ENCODE measurements at regions not wholly inside any gene's neighbourhood (a gene's known extent, or its start where the extent isn't known, plus 50 kb on each side); places are given as distances from the start of the nearest gene placed in this dataset.

DNA sequence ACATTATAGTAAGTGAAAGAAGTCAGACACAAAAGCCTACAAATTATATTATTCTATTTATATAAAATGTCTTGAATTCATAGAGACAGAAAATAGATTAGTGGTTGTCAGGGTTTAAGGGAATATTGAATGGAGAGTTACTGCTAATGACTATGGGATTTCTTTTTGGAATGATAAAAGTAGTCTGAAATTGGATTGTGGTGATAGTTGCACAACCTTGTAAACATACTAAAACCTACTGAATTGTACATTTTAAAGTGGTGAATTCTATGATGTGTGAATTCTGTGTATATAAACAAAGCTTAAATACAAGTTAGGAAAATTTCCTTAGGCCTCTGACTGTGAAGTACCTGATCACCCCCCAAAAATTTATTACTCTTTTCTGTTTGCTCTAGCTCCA, 343.1 kb downstream of the TFAP2B start:
- H4K20me1 ChIP-seq (ENCODE audit: insufficient read depth): no peaks in the 10 kb centered on the region
- no peak overlapping the region for H3K4me2 ChIP-seq (ENCODE audit: low read length)
- H3K79me2 ChIP-seq (replicated peaks; ENCODE audit: insufficient read depth, low read length): no peaks in the 10 kb centered on the region
- no peak overlapping the region for H3K9ac ChIP-seq (ENCODE audit: low read length)
- no peaks in the 10 kb centered on the region for H3K9me3 ChIP-seq (ENCODE audit: low read length)
- no peak overlapping the region for H2AFZ ChIP-seq (ENCODE audit: low read depth, low read length)
- no peaks in the 10 kb centered on the region for H3K9me2 ChIP-seq (ENCODE audit: insufficient read depth, low read length)
- no peak overlapping the region for H3K27ac ChIP-seq (ENCODE audit: low read length)
- H3K27me3 ChIP-seq (ENCODE audit: insufficient read depth, low read depth, low read length): no peaks in the 10 kb centered on the region
- no peaks in the 10 kb centered on the region for H3K36me3 ChIP-seq (ENCODE audit: insufficient read depth, low read length)
- H3K4me3 ChIP-seq (ENCODE audit: low read length): no peak overlapping the region
- TF ChIP-seq TAF1 (IDR thresholded peaks at IDR 0.05; ENCODE audit: low read depth): no peak
- no peak for TF ChIP-seq EP300 (conservative IDR thresholded peaks at IDR 0.05; ENCODE audit: poor library complexity, severe bottlenecking)
- TF ChIP-seq, protein P1, sequence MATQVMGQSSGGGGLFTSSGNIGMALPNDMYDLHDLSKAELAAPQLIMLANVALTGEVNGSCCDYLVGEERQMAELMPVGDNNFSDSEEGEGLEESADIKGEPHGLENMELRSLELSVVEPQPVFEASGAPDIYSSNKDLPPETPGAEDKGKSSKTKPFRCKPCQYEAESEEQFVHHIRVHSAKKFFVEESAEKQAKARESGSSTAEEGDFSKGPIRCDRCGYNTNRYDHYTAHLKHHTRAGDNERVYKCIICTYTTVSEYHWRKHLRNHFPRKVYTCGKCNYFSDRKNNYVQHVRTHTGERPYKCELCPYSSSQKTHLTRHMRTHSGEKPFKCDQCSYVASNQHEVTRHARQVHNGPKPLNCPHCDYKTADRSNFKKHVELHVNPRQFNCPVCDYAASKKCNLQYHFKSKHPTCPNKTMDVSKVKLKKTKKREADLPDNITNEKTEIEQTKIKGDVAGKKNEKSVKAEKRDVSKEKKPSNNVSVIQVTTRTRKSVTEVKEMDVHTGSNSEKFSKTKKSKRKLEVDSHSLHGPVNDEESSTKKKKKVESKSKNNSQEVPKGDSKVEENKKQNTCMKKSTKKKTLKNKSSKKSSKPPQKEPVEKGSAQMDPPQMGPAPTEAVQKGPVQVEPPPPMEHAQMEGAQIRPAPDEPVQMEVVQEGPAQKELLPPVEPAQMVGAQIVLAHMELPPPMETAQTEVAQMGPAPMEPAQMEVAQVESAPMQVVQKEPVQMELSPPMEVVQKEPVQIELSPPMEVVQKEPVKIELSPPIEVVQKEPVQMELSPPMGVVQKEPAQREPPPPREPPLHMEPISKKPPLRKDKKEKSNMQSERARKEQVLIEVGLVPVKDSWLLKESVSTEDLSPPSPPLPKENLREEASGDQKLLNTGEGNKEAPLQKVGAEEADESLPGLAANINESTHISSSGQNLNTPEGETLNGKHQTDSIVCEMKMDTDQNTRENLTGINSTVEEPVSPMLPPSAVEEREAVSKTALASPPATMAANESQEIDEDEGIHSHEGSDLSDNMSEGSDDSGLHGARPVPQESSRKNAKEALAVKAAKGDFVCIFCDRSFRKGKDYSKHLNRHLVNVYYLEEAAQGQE (IDR thresholded peaks at IDR 0.05; ENCODE audit: borderline replicate concordance): no peak
- no peak for TF ChIP-seq RAD21 (conservative IDR thresholded peaks at IDR 0.05)
- TF ChIP-seq, protein P2, sequence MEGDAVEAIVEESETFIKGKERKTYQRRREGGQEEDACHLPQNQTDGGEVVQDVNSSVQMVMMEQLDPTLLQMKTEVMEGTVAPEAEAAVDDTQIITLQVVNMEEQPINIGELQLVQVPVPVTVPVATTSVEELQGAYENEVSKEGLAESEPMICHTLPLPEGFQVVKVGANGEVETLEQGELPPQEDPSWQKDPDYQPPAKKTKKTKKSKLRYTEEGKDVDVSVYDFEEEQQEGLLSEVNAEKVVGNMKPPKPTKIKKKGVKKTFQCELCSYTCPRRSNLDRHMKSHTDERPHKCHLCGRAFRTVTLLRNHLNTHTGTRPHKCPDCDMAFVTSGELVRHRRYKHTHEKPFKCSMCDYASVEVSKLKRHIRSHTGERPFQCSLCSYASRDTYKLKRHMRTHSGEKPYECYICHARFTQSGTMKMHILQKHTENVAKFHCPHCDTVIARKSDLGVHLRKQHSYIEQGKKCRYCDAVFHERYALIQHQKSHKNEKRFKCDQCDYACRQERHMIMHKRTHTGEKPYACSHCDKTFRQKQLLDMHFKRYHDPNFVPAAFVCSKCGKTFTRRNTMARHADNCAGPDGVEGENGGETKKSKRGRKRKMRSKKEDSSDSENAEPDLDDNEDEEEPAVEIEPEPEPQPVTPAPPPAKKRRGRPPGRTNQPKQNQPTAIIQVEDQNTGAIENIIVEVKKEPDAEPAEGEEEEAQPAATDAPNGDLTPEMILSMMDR (IDR thresholded peaks at IDR 0.05; ENCODE audit: poor library complexity, severe bottlenecking): no peak
- no peak for TF ChIP-seq EZH2 (IDR thresholded peaks at IDR 0.05; ENCODE audit: borderline replicate concordance, insufficient read depth, low read length, poor library complexity, severe bottlenecking)
- TF ChIP-seq POLR2AphosphoS5 (IDR thresholded peaks at IDR 0.05): no peak
- no peak for TF ChIP-seq MXI1 (conservative IDR thresholded peaks at IDR 0.05; ENCODE audit: poor library complexity, severe bottlenecking)
- no peak for TF ChIP-seq SMC3 (conservative IDR thresholded peaks at IDR 0.05; ENCODE audit: poor library complexity)
- no peaks in the 10 kb centered on the region for H3F3A ChIP-seq (ENCODE audit: insufficient read depth, low read length, poor library complexity, severe bottlenecking)

DNA sequence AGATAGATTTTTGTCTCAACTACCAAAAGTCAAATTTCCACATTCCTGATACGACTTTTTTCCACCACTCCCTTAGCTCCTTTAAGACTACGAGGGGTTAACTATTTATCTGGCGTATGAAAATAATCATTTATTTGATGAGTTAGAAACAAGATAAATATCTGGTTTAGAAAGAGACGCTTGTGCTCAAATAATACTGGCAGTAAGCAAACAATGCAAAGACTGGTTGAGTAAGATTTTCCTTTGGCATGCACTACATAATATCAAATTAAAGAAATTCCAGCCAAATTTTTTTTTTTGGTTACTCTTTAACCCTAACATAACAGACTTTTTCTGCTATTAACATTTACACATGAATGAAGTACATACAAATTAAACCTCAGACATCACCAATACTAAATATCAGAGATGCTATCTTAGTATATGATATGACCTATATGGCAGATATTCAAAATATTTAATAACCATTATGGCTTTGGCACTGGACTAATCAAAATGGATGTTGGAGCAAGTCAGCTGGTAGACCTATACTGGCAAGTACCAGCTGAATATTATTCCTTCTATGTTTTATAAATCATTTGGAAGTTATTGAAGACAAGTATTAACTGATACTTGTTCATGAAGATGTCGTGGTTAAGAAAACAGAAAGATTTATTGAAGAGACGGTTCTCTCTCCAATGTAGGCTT, 345.3 kb downstream of the TFAP2B start:
- H3K27ac ChIP-seq (ENCODE audit: low read length): no peak overlapping the region
- H3K79me2 ChIP-seq (replicated peaks; ENCODE audit: insufficient read depth, low read length): no peaks in the 10 kb centered on the region
- H3K9me2 ChIP-seq (ENCODE audit: insufficient read depth, low read length): no peaks in the 10 kb centered on the region
- no peaks in the 10 kb centered on the region for H3K27me3 ChIP-seq (ENCODE audit: insufficient read depth, low read depth, low read length)
- no peak overlapping the region for H2AFZ ChIP-seq (ENCODE audit: low read depth, low read length)
- H4K20me1 ChIP-seq (ENCODE audit: insufficient read depth): no peaks in the 10 kb centered on the region
- H3K4me3 ChIP-seq (ENCODE audit: low read length): no peak overlapping the region
- no peaks in the 10 kb centered on the region for H3F3A ChIP-seq (ENCODE audit: insufficient read depth, low read length, poor library complexity, severe bottlenecking)
- H3K4me2 ChIP-seq (ENCODE audit: low read length): no peak overlapping the region
- TF ChIP-seq, protein P2 (IDR thresholded peaks at IDR 0.05; ENCODE audit: poor library complexity, severe bottlenecking): no peak
- no peak for TF ChIP-seq MXI1 (conservative IDR thresholded peaks at IDR 0.05; ENCODE audit: poor library complexity, severe bottlenecking)
- no peaks in the 10 kb centered on the region for H3K36me3 ChIP-seq (ENCODE audit: insufficient read depth, low read length)
- no peaks in the 10 kb centered on the region for H3K9me3 ChIP-seq (ENCODE audit: low read length)
- H3K9ac ChIP-seq (ENCODE audit: low read length): no peak overlapping the region

Data from neural cell (in vitro differentiated cells).